K562 (cell line): ENCODE measurements at regions not wholly inside any gene's neighbourhood (a gene's known extent, or its start where the extent isn't known, plus 50 kb on each side); places are given as distances from the start of the nearest gene placed in this dataset.

Experiments used
- ATAC-seq: fragments of 200-7000 bp; cut with Tn5 transposase; 3 replicates; pipeline ENCODE4 v1.9.1; 2020; ENCODE audit warnings: moderate library complexity
- BruUV-seq: library from RNA; stranded (reverse); fragments of 400-500 nt; replicated peaks from 2 replicates; lab custom pipeline; 2021; lab: Mats Ljungman, UMichigan
- CTCF ChIA-PET: fragments of 300-600 bp; formaldehyde crosslinking; extraction: SDS; loops from one replicate; lab custom pipeline; 2021; ENCODE audit warnings: low intra/inter-chr PET ratio; lab: Yijun Ruan, JAX
- POLR2A ChIA-PET: fragments of 300-600, 350-650 bp; sonication (Branson Sonifier 250); formaldehyde crosslinking; extraction: SDS; loops from one replicate; lab custom pipeline; 2021; ENCODE audit warnings: antibody characterized with exemption, inconsistent platforms; lab: Yijun Ruan, JAX
- DNase-seq, 4 experiments: peaks; one replicate each; pipeline versions ENCODE4 v3.0.0 to v3.0.0-alpha.2; 2011 to 2018; ENCODE audit warnings: low spot score in 3 of 4, mixed read lengths in 3 of 4; ENCODE audit errors: extremely low read depth in 1 of 4
- FAIRE-seq: peaks from 2 replicates; lab custom pipeline; 2011; peaks lifted over from hg19 to GRCh38; lab: Jason Lieb, UNC
- H2AFZ ChIP-seq: 2 replicates; pipeline ENCODE4 v1.6.0; 2011; ENCODE audit warnings: low read depth, low read length, control low read depth, inconsistent platforms
- H3K27ac ChIP-seq: fragments of 200-600 bp; 3 replicates; pipeline ENCODE4 v1.8.0; 2011; ENCODE audit warnings: low read depth, mild to moderate bottlenecking, control low read depth, inconsistent platforms, low read length, moderate library complexity, mixed read lengths; ENCODE audit errors: extremely low read depth
- H3K27me3 ChIP-seq, 2 experiments: fragments of 300-600 bp in 1 of 2; 2 replicates in 1 of 2; 3 replicates in 1 of 2; pipeline versions ENCODE4 v1.6.0 to v1.8.0; 2011; ENCODE audit warnings: inconsistent platforms in 2 of 2, low read length in 2 of 2, mild to moderate bottlenecking in 1 of 2, mixed read lengths in 1 of 2, moderate library complexity in 1 of 2; ENCODE audit not compliant: control insufficient read depth in 2 of 2, insufficient read depth in 2 of 2
- H3K36me3 ChIP-seq: fragments of 300-600 bp; 3 replicates; pipeline ENCODE4 v1.8.0; 2011; ENCODE audit warnings: mild to moderate bottlenecking, low read length, inconsistent platforms; ENCODE audit not compliant: control insufficient read depth, insufficient read depth
- H3K4me1 ChIP-seq, 2 experiments: fragments of 200-600 bp in 1 of 2; replicated peaks in 1 of 2; 2 replicates in 1 of 2; 3 replicates in 1 of 2; pipeline versions ENCODE4 v1.5.1 to v1.8.0; 2011; ENCODE audit warnings: inconsistent platforms in 2 of 2, low read length in 2 of 2, mild to moderate bottlenecking in 1 of 2, mixed read lengths in 1 of 2, moderate library complexity in 1 of 2; ENCODE audit not compliant: control insufficient read depth in 2 of 2, insufficient read depth in 2 of 2
- H3K4me2 ChIP-seq: 2 replicates; pipeline ENCODE4 v1.6.1; 2011; ENCODE audit warnings: low read length, control low read depth, inconsistent platforms, mixed read lengths; ENCODE audit not compliant: insufficient read depth
- H3K4me3 ChIP-seq: fragments of 200-600 bp; sonication (generic), shearing (Covaris generic); 2 replicates; pipeline ENCODE4 v1.5.1; 2016; ENCODE audit warnings: control low read depth, inconsistent platforms
- H3K79me2 ChIP-seq: fragments of 200-600 bp; 3 replicates; pipeline ENCODE4 v1.8.0; 2011; ENCODE audit warnings: low read length, inconsistent platforms; ENCODE audit not compliant: control insufficient read depth, insufficient read depth
- H3K9ac ChIP-seq, 2 experiments: 2 replicates each; pipeline versions ENCODE4 v1.6.0 to v1.6.1; 2011; ENCODE audit warnings: low read depth in 2 of 2, low read length in 2 of 2, control low read depth in 1 of 2, inconsistent platforms in 1 of 2, mild to moderate bottlenecking in 1 of 2, mixed read lengths in 1 of 2; ENCODE audit not compliant: insufficient read depth in 1 of 2
- H3K9me1 ChIP-seq: one replicate; pipeline ENCODE4 v1.6.0; 2011; ENCODE audit warnings: inconsistent platforms, mild to moderate bottlenecking, low read length, moderate library complexity; ENCODE audit not compliant: control insufficient read depth, insufficient read depth
- H3K9me3 ChIP-seq: replicated peaks from 2 replicates; pipeline ENCODE4 v1.5.1; 2011; ENCODE audit warnings: low read depth, low read length, inconsistent platforms; ENCODE audit not compliant: control insufficient read depth, insufficient read depth
- H4K20me1 ChIP-seq: replicated peaks from 2 replicates; pipeline ENCODE4 v1.6.1; 2011; ENCODE audit warnings: low read length, inconsistent platforms, mixed read lengths; ENCODE audit not compliant: control insufficient read depth, insufficient read depth
- CEBPG ChIP-seq, 3 experiments: fragments of 200-800 bp in 1 of 3; sonication (Bioruptor generic) in 1 of 3; sonication (generic) in 1 of 3; formaldehyde crosslinking in 1 of 3; IDR thresholded peaks in 2 of 3; conservative IDR thresholded peaks in 1 of 3; 2 replicates each; pipeline versions ENCODE4 v1.6.1 to v1.8.0; 2016 to 2022; ENCODE audit warnings: missing compliant biosample characterization in 2 of 3, missing genetic modification characterization in 2 of 3, mild to moderate bottlenecking in 1 of 3, missing genetic modification reagents in 1 of 3
- DMBX1 ChIP-seq: fragments of 250-450 bp; sonication (Bioruptor Pico); IDR thresholded peaks from 2 replicates; pipeline ENCODE4 v1.8.0; 2022; ENCODE audit warnings: inconsistent platforms, mild to moderate bottlenecking, moderate library complexity, borderline replicate concordance
- TCFL5 ChIP-seq: fragments of 250-450 bp; sonication (Bioruptor Pico); conservative IDR thresholded peaks from 2 replicates; pipeline ENCODE4 v1.6.1; 2021; ENCODE audit warnings: mild to moderate bottlenecking, moderate library complexity, matching md5 sums
- ZBTB7A ChIP-seq: IDR thresholded peaks from 2 replicates; pipeline ENCODE4 v1.6.1; 2011; ENCODE audit warnings: low read depth, mild to moderate bottlenecking, low read length, moderate library complexity, borderline replicate concordance; ENCODE audit not compliant: control insufficient read depth
- whole genome bisulfite sequencing: fragments of 100-300 bp; shearing (Covaris generic); methylation state at CpG from one replicate; pipeline ENCODE4 v1.1.6; 2016; ENCODE audit warnings: low coverage, mixed read lengths; ENCODE audit not compliant: insufficient coverage; ENCODE audit errors: missing lambda C conversion rate; 5-methylcytosine and 5-hydroxymethylcytosine counted together
- in situ Hi-C: fragments of 300-500 bp; cut with MboI; formaldehyde crosslinking; loops from 4 replicates; pipeline ENCODE4 v1.15.0; 2018; ENCODE audit warnings: inconsistent platforms, mixed read lengths
- intact Hi-C: fragments of 100-400 bp; cut with micrococcal nuclease; formaldehyde crosslinking; loops from 2 replicates; pipeline ENCODE4 v1.14.2; 2022
- TF ChIP-seq, protein P1 (sequence below): fragments of 450-650 bp; IDR thresholded peaks from 2 replicates; pipeline ENCODE4 v1.6.1; 2017; ENCODE audit warnings: antibody characterized with exemption, mild to moderate bottlenecking

DNA sequence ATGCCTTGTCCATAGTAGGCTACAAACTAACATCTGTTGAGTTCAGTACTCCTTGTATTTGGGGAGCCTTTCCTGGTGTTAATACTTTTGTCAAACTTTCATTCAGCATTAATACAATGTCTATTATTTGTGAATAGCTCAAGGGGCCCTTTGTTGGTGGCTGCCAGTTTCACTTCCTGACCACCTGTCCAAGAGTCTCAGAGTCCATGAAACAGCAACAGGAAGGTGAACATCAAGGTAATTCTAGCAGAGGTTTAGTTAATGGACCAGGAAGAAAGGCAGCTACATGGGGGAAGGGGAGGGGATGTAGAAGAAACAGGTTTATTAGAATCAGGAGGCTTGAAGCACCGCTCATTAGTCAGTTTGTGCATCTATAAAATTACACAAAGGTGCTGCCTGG lies 386.9 kb downstream of the PDCD6IP start:
- TF ChIP-seq CEBPG (CRISPR knock-in tag; IDR thresholded peaks at IDR 0.05) (no peak), CEBPG (tag; conservative IDR thresholded peaks at IDR 0.05 in 1 of 2, IDR thresholded peaks at IDR 0.05 in 1 of 2) (no peak), ZBTB7A (no peak), TCFL5 (no peak), DMBX1 (CRISPR knock-in tag) (no peak)
- TF ChIP-seq, protein P1, sequence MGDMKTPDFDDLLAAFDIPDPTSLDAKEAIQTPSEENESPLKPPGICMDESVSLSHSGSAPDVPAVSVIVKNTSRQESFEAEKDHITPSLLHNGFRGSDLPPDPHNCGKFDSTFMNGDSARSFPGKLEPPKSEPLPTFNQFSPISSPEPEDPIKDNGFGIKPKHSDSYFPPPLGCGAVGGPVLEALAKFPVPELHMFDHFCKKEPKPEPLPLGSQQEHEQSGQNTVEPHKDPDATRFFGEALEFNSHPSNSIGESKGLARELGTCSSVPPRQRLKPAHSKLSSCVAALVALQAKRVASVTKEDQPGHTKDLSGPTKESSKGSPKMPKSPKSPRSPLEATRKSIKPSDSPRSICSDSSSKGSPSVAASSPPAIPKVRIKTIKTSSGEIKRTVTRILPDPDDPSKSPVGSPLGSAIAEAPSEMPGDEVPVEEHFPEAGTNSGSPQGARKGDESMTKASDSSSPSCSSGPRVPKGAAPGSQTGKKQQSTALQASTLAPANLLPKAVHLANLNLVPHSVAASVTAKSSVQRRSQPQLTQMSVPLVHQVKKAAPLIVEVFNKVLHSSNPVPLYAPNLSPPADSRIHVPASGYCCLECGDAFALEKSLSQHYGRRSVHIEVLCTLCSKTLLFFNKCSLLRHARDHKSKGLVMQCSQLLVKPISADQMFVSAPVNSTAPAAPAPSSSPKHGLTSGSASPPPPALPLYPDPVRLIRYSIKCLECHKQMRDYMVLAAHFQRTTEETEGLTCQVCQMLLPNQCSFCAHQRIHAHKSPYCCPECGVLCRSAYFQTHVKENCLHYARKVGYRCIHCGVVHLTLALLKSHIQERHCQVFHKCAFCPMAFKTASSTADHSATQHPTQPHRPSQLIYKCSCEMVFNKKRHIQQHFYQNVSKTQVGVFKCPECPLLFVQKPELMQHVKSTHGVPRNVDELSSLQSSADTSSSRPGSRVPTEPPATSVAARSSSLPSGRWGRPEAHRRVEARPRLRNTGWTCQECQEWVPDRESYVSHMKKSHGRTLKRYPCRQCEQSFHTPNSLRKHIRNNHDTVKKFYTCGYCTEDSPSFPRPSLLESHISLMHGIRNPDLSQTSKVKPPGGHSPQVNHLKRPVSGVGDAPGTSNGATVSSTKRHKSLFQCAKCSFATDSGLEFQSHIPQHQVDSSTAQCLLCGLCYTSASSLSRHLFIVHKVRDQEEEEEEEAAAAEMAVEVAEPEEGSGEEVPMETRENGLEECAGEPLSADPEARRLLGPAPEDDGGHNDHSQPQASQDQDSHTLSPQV = no peak
- Histone ChIP-seq H3K9me3 (no peaks in the 10 kb centered on the region), H3K36me3 (no peaks in the 10 kb centered on the region), H2AFZ (no peak overlapping the region), H3K4me3 (no peak overlapping the region), H3K79me2 (no peaks in the 10 kb centered on the region), H3K4me1 (no peaks in the 10 kb centered on the region), H3K27ac (no peak overlapping the region), H3K9me1 (no peaks in the 10 kb centered on the region), H4K20me1 (no peaks in the 10 kb centered on the region), H3K9ac (no peak overlapping the region), H3K4me2 (no peak overlapping the region), H3K27me3 (no peaks in the 10 kb centered on the region)
- no peak for ATAC-seq
- FAIRE-seq = no peak
- ChIA-PET CTCF (no interaction called here), POLR2A (interaction anchor here (0.8 kb wide), 1 partner anchor 736 kb away, joined by 3 read pairs; no protein-coding TSS in a partner anchor)
- in situ Hi-C loops = no loop called here
- no peak for DNase-seq
- no TSS peak for BruUV-seq
- intact Hi-C loops = no loop called here
- 0% methylated on average over 1 of the region's 1 CpG for WGBS
